GM18519 (cell line): ENCODE measurements at regions not wholly inside any gene's neighbourhood (a gene's known extent, or its start where the extent isn't known, plus 50 kb on each side); places are given as distances from the start of the nearest gene placed in this dataset.
"Not testable (repeated sequence)": the region's sequence is repeated elsewhere in the genome, so short reads cannot be mapped to it uniquely, and the experiment has no call there.

Source experiments
- ATAC-seq: cut with Tn5 transposase; IDR thresholded peaks from one replicate; pipeline ENCODE4 v1.9.1; 2021; ENCODE audit warnings: mild to moderate bottlenecking, moderate library complexity; ENCODE audit not compliant: unreplicated experiment, low FRiP score

GRCh38 chr4:138595731-138596460 is 353.7 kb upstream of the SLC7A11 start:
- no peak for ATAC-seq

GRCh38 chr4:138595171-138595570 is 353.0 kb upstream of the SLC7A11 start:
- no peak for ATAC-seq

DNA sequence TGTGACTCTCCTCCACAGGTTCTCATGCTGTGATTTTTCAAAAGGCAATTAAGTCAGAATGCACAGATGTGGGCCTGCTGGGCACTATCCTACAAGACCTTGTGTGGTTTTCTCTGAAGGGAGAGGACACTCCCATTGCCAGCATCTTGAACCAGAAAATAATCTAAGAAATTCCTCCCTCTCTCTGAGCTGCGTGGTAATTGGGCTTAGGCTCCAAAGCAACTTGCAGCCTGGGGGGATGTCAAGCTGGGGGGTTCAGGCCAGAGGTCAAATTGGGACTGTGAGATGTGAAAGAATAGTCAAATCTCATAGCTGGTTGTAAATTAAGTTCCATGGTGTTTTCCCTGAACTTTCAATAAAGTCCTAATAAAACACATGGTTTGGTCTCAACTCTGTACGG is 350.6 kb upstream of the SLC7A11 start:
- ATAC-seq = no peak

GRCh38 chr4:138591808-138592207 is 349.7 kb upstream of the SLC7A11 start:
- no peak for ATAC-seq

- ATAC-seq = no peak
Observed at GRCh38 chr4:138588501-138588900, 346.4 kb upstream of the SLC7A11 start.

DNA sequence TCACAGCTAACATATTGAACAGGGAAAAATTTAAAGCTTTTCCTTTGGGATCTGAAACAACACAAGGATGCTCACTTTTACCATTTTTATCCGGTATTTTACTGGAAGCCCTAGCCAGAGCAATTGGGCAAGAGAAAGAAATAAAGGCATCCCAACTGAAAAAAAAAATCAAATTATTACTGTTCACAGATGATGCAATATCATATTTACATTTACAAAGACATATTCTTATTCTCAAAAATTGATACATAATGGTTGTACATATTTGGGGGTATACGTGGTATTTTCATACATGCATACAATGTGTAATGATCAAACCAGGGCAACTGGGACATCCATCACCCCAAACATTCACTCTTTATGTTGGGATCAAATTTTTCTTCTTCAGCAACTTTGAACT is 337.0 kb upstream of the SLC7A11 start:
- no peak for ATAC-seq

DNA sequence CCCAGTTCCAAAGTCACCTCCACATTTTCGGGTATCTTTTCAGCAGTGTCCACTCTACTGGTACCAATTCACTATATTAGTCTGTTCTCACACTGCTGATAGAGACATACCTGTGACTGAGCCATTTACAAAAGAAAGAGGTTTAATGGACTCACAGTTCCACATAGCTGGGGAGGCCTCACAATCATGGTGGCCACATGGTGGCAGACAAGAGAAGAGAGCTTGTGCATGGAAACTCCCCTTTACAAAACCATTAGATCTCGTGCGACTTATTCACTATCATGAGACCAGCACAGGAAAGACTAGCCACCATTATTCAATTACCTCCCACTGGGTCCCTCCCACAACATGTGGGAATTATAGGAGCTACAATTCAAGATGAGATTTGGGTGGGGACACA is 335.7 kb upstream of the SLC7A11 start:
- not testable (repeated sequence) for ATAC-seq

DNA sequence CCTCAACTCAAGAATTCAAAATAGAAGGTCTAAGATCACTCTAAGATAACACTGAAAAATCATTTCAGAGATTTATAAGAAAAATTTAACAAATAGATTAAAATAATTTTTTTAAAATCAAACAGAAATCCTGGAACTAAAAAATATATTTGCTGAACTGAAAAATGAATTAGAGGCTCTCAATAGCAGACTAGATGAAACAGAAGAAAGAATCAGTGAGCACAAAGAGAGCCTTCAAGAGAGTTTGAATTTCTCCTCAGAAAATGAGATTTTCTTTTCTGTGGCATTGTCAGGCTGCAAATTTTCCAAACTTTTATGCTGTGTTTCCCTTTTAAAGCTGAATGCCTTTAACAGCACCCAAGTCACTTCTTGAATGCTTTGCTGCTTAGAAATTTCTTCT is 335.0 kb upstream of the SLC7A11 start:
- ATAC-seq = no peak

DNA sequence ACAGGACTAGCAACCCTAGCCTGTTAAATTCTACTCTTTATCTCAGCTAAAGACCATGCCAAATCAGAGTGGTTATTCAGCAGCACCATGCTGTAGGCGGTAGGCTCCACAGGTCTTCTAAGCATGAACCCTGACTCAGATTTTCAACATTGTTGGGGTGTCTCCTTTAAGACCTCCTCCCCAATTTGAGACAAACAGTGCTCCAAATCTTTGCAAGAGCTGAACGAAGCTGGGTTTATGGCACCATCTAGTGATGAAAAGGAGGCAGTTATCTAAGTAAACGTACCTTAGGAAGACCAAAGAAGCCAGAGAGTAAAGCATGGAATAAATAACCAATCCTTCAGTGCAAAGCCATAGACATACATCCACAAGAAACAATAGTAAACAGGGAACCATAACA is 334.5 kb upstream of the SLC7A11 start:
- no peak for ATAC-seq

- ATAC-seq = no peak
Observed at GRCh38 chr4:138573246-138573645, 331.1 kb upstream of the SLC7A11 start.

- no peak for ATAC-seq
Observed at GRCh38 chr4:138572007-138572406, 329.9 kb upstream of the SLC7A11 start.

GRCh38 chr4:138567696-138568095 is 325.5 kb upstream of the SLC7A11 start:
- no peak for ATAC-seq

DNA sequence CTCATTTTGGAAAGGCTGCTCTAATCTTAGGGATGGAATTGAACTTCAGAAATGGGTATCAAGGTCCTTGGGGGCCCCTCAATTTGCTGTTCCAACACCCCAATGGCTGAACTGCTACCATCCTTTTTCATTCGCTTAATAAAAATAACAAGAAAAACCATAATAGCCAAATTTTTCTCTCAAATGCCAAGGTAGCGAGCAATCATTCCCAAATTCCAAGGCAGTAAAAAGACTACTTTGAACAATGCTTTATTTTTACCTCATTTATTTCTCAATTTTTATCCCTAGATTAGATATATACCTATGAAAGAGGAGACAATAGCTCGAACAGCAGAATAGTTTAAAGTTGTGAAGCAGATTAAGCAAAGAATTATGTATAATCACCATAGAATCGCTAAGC is 323.4 kb upstream of the SLC7A11 start:
- no peak for ATAC-seq

DNA sequence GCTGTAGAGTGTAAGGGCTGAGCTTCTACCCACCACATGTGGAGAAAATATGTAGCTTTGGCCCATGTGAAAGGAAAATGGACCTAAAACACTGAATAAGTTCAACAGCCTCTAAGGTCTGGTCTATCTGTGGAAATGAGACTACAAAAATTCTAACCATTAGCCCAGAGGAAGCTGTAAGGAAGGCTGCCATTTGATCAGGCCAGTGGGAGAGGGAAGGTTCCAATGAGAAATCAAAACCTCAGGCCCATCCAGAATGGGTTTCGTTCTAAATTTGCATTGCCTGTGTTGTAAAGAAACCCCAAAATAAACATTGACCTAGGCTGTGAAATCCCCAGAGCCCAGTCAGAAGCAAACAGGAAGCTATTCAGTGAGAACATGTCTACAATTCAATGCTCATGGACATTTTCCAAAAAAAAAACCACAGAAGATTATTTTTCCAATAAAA is 320.4 kb upstream of the SLC7A11 start:
- ATAC-seq = peak; percentile 69

DNA sequence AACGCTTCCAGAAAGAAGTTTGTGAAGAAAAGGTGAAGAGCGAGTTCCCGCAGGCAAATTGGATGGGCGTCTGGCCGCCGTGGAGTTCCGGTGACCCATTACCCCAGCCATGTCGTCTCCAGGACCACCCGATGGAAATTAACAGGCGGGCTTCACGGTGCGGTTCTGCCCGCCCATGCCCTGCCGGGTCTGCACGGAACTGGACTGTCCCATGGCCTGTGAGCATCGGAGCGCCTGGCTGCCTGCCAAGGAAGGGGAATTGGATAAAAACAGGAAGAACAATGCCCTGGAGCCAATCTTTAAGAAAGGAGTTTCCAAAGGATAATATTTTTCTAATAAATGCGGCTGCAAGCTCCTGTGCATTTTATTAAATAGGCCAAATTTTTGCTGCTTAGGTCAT is 319.8 kb upstream of the SLC7A11 start:
- no peak for ATAC-seq

GRCh38 chr4:138561276-138561880 is 319.2 kb upstream of the SLC7A11 start:
- ATAC-seq = no peak

- ATAC-seq = no peak
Observed at GRCh38 chr4:138560448-138560847, 318.3 kb upstream of the SLC7A11 start.

DNA sequence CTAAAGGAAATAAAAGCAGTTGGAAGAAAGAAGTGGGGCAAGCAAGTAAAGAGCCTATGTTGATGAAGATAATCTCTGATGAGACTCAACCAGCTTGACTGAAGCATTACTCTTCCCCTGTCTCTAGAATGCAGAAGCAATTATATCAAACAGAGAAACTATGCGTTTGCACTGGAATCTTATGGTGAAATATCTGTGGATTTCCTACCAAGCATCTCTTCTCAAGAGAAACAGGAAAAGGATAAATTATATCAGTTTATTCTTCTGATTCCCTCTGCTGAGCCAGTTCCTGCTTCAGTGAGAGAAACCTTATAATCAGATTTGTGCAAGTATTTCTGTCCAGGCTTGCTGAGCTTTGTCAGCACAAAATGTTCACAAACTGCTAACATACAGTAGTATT is 316.7 kb upstream of the SLC7A11 start:
- no peak for ATAC-seq

DNA sequence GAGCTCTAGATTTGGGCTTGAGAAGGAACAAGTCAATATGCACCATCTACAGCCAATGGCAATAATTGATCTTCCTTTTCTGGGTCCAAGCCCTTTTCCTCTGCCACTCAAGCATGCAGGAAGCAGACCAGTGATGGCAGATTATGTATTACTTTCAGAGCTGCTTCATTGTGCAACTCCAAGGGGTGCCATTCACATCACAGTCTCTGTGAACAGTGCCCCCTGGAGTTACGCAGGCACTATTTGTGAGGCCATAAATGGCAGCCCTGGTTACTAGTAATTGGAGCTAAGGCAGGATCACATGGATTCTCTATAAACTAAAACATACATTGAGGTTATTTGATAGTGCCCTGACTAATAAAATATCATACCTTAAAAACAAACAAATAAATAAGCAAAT is 313.4 kb upstream of the SLC7A11 start:
- no peak for ATAC-seq

GRCh38 chr4:138555108-138555507 is 313.0 kb upstream of the SLC7A11 start:
- ATAC-seq = no peak

- ATAC-seq = no peak
Observed at GRCh38 chr4:138553001-138553845, 311.1 kb upstream of the SLC7A11 start.
